Smooth muscle cell (in vitro differentiated cells): ENCODE measurements at regions not wholly inside any gene's neighbourhood (a gene's known extent, or its start where the extent isn't known, plus 50 kb on each side); places are given as distances from the start of the nearest gene placed in this dataset.
"Not testable (repeated sequence)": the region's sequence is repeated elsewhere in the genome, so short reads cannot be mapped to it uniquely, and the experiment has no call there.

Experiments
- DNase-seq: peaks from one replicate; lab custom pipeline; 2025; ENCODE audit not compliant: unreplicated experiment; lab: John Stamatoyannopoulos, UW
- H2AFZ ChIP-seq: fragments of 200-600 bp; sonication (generic); 2 replicates; pipeline ENCODE4 v1.6.0; 2016; ENCODE audit warnings: antibody characterized with exemption, low read depth, mild to moderate bottlenecking
- H3F3A ChIP-seq: fragments of 200-600 bp; sonication (generic); 2 replicates; pipeline ENCODE4 v1.6.0; 2017; ENCODE audit warnings: antibody characterized with exemption, low read depth
- H3K27ac ChIP-seq: fragments of 200-600 bp; sonication (generic); 2 replicates; pipeline ENCODE4 v1.5.1; 2016; ENCODE audit warnings: low read depth, mild to moderate bottlenecking
- H3K27me3 ChIP-seq: fragments of 200-600 bp; sonication (generic); 2 replicates; pipeline ENCODE4 v1.6.1; 2016; ENCODE audit warnings: low read depth, mild to moderate bottlenecking
- H3K36me3 ChIP-seq: fragments of 200-600 bp; sonication (generic); 2 replicates; pipeline ENCODE4 v1.5.1; 2016; ENCODE audit warnings: low read depth
- H3K4me1 ChIP-seq: fragments of 200-600 bp; sonication (generic); 2 replicates; pipeline ENCODE4 v1.5.1; 2016; ENCODE audit warnings: low read depth
- H3K4me2 ChIP-seq: fragments of 200-600 bp; sonication (generic); 2 replicates; pipeline ENCODE4 v1.6.0; 2016; ENCODE audit warnings: mild to moderate bottlenecking
- H3K4me3 ChIP-seq: fragments of 200-600 bp; sonication (generic); 2 replicates; pipeline ENCODE4 v1.5.1; 2016; ENCODE audit warnings: mild to moderate bottlenecking
- H3K79me2 ChIP-seq: fragments of 200-600 bp; sonication (generic); 2 replicates; pipeline ENCODE4 v1.6.0; 2016; ENCODE audit warnings: low read depth, mild to moderate bottlenecking
- H3K9ac ChIP-seq: fragments of 200-600 bp; sonication (generic); 2 replicates; pipeline ENCODE4 v1.6.0; 2016; ENCODE audit warnings: low read depth
- H3K9me3 ChIP-seq: fragments of 200-600 bp; sonication (generic); replicated peaks from 2 replicates; pipeline ENCODE4 v1.5.1; 2016; ENCODE audit warnings: low read depth
- H4K20me1 ChIP-seq: fragments of 200-600 bp; sonication (generic); 2 replicates; pipeline ENCODE4 v1.6.0; 2016; ENCODE audit warnings: low read depth
- WGBS: methylation state at CpG from one replicate; pipeline ENCODE4 v1.1.7; 2016; ENCODE audit warnings: low lambda C conversion rate; 5-methylcytosine and 5-hydroxymethylcytosine counted together
- TF ChIP-seq, protein P1 (sequence below): fragments of 200-600 bp; sonication (generic); IDR thresholded peaks from 2 replicates; pipeline ENCODE4 v1.5.1; 2017; ENCODE audit warnings: borderline replicate concordance, mild to moderate bottlenecking, antibody characterized with exemption; ENCODE audit not compliant: insufficient read depth, poor library complexity, severe bottlenecking

DNA sequence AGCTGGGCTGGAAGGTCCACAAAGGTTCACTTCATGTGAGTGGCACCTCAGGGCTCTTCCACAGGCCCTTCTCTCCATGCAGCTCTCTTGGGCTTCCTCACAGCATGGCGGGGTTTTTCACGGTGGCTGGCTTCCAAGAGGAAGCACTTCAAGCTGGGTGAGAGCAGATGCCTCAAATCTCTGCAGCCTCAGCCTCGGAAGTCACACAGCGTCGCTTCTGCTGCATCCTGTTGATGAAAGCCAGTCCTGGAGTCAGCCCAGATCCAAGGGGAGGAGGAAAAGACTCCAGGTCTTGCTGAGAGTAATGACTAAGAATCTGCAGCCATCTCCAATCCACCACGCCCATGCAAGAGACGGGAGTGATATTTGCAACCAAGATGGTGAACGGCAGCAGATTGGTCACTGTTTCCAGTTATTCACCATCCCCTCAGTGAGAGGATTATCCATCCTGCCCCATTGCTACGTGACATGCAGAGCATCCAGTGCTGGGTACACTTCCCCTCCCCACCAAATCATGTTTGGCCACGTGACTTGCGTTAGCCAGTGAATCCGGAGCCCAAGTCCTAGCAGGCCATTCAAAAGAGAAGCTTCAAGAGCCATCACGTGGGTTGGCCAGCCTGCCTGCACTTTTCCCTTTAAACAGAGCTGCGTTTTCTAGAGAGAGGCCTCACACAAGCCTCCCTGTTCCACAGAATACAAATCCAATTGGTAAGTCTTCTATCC is 173.9 kb downstream of the C9orf50 start:
- no peak for DNase-seq
- Histone ChIP-seq H4K20me1 (no peaks in the 10 kb centered on the region), H3K27me3 (no peaks in the 10 kb centered on the region), H3K9ac (no peak overlapping the region), H3K79me2 (no peaks in the 10 kb centered on the region), H2AFZ (peak overlapping the region; percentile 4), H3K27ac (no peak overlapping the region), H3K4me3 (no peak overlapping the region), H3F3A (peaks cover 3% of the 10 kb centered on the region), H3K4me1 (peaks cover 6% of the 10 kb centered on the region), H3K4me2 (no peak overlapping the region), H3K9me3 (no peaks in the 10 kb centered on the region), H3K36me3 (no peaks in the 10 kb centered on the region)
- WGBS: 63% methylated on average over 14 of the region's 14 CpGs
- TF ChIP-seq, protein P1, sequence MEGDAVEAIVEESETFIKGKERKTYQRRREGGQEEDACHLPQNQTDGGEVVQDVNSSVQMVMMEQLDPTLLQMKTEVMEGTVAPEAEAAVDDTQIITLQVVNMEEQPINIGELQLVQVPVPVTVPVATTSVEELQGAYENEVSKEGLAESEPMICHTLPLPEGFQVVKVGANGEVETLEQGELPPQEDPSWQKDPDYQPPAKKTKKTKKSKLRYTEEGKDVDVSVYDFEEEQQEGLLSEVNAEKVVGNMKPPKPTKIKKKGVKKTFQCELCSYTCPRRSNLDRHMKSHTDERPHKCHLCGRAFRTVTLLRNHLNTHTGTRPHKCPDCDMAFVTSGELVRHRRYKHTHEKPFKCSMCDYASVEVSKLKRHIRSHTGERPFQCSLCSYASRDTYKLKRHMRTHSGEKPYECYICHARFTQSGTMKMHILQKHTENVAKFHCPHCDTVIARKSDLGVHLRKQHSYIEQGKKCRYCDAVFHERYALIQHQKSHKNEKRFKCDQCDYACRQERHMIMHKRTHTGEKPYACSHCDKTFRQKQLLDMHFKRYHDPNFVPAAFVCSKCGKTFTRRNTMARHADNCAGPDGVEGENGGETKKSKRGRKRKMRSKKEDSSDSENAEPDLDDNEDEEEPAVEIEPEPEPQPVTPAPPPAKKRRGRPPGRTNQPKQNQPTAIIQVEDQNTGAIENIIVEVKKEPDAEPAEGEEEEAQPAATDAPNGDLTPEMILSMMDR: no peak

DNA sequence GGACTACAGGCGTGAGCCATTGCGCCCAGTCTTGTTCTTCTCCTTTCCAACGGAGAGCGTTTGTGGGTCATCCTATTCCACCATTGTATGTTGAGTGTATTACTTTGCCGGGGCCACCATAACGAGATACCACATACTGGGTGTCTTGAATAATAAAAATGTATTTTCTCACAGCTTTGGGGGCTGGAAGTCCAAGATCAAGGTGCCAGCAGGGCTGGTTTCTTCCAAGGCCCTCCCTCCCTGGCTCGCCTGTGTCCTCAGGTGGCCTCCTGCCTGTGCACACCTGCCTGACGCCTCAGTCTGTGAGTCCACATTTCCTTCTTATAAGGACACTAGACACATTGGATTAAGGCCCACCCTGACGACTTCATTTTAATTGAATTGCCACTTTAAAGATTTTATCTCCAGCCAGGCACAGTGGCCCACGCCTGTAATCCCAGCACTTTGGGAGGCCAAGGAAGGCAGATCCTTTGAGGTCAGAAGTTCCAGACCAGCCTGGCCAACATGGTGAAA is 175.1 kb downstream of the C9orf50 start:
- Histone ChIP-seq H3K4me2 (no peak overlapping the region), H3F3A (no peaks in the 10 kb centered on the region), H3K4me1 (no peaks in the 10 kb centered on the region), H4K20me1 (no peaks in the 10 kb centered on the region), H3K36me3 (no peaks in the 10 kb centered on the region), H3K79me2 (no peaks in the 10 kb centered on the region), H3K27me3 (no peaks in the 10 kb centered on the region), H3K9ac (no peak overlapping the region), H2AFZ (no peak overlapping the region), H3K9me3 (no peaks in the 10 kb centered on the region), H3K4me3 (no peak overlapping the region), H3K27ac (no peak overlapping the region)
- WGBS: 90% methylated on average over 10 of the region's 10 CpGs
- TF ChIP-seq, protein P1: no peak
- no peak for DNase-seq

DNA sequence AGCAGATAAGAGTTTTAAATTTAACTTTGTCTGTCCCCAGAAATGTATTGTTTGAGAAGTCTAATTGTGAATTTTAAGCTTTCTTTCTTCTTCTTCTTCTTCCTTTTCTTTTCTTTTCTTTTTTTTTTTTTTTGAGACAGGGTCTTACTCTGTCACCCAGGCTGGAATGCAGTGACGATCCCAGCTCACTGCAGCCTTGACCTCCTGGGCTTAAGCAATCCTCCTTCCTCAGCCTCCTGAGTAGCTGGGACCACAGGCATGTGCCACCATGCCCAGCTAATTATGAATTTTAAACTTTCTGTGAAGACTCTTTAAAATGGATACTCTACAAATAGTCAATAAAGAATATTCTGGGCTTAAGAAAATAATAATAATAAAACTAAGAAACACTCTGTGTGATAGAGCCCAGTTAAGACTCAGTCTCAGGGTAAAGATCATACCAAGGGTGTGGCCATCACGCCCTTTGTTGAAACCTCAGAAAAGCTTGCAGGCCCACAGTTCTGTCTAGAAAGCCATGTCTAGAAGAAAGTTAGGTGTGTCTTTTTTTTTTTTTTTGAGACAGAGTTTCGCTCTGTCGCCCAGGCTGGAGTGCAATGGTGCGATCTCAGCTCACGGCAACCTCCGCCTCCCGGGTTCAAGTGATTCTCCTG is 177.3 kb downstream of the C9orf50 start:
- H3K36me3 ChIP-seq, H3K4me2 ChIP-seq, H3F3A ChIP-seq, H3K4me3 ChIP-seq, H2AFZ ChIP-seq, H4K20me1 ChIP-seq, H3K4me1 ChIP-seq, H3K27me3 ChIP-seq, H3K27ac ChIP-seq, H3K79me2 ChIP-seq, DNase-seq, H3K9ac ChIP-seq, H3K9me3 ChIP-seq: not testable (repeated sequence)
- 82% methylated on average over 8 of the region's 8 CpGs for WGBS

DNA sequence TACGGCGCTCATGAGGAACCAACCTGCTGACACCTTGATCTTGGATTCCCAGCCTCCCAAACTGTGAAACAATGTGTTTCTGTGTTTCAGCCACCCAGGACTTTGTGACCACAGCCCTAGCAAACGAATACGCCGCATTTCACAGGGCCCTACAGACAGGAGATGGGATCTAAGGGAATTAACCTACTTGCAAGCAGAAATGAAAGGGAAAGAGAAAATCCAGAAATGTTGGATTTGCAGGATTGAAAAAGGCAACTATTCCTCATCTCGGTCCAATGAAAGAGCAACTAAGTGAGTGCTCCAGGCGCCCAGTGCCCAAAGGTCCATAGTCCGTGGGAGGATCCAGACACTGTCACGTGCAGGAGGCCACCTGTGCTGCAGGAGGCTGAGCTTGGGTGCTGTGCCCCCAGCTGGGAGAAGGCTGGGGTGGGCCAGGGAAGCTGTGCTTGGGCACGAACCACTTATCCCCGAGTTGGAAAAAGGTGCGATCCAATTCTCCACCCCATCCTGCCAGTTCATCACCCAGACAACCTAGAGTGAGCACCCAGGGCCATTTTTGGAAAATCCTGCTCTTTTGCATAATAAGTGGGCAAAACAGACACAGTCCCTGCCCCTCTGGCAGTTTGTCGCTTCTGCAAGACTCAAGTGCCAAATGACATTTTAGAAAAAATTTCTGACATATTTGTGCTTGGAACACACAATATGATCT is 177.9 kb downstream of the C9orf50 start:
- 60% methylated on average over 13 of the region's 13 CpGs for WGBS
- Histone ChIP-seq H3F3A (peaks cover 4% of the 10 kb centered on the region), H4K20me1 (no peaks in the 10 kb centered on the region), H3K27ac (no peak overlapping the region), H2AFZ (no peak overlapping the region), H3K9me3 (no peaks in the 10 kb centered on the region), H3K36me3 (no peaks in the 10 kb centered on the region), H3K4me1 (peaks cover 4% of the 10 kb centered on the region), H3K4me2 (no peak overlapping the region), H3K79me2 (no peaks in the 10 kb centered on the region), H3K9ac (no peak overlapping the region), H3K27me3 (no peaks in the 10 kb centered on the region), H3K4me3 (no peak overlapping the region)
- DNase-seq: no peak
- TF ChIP-seq, protein P1: no peak
